IPS-20b (cell line): ENCODE measurements at regions not wholly inside any gene's neighbourhood (a gene's known extent, or its start where the extent isn't known, plus 50 kb on each side); places are given as distances from the start of the nearest gene placed in this dataset.

Experiments used
- H3K27ac ChIP-seq: one replicate; pipeline ENCODE4 v1.5.1; 2013; ENCODE audit warnings: low read length
- H3K27me3 ChIP-seq: 2 replicates; pipeline ENCODE4 v1.6.1; 2013; ENCODE audit warnings: mild to moderate bottlenecking, low read length, inconsistent platforms; ENCODE audit not compliant: insufficient read depth
- H3K36me3 ChIP-seq: 2 replicates; pipeline ENCODE4 v1.6.1; 2013; ENCODE audit warnings: low read depth, mild to moderate bottlenecking, inconsistent platforms, low read length, moderate library complexity; ENCODE audit not compliant: insufficient read depth
- H3K4me1 ChIP-seq: 2 replicates; pipeline ENCODE4 v1.6.1; 2013; ENCODE audit warnings: mild to moderate bottlenecking, control low read depth, inconsistent platforms, low read length, moderate library complexity; ENCODE audit not compliant: insufficient read depth
- H3K4me3 ChIP-seq: 2 replicates; pipeline ENCODE4 v1.5.1; 2013; ENCODE audit warnings: mild to moderate bottlenecking, low read length, inconsistent platforms
- H3K9ac ChIP-seq: 2 replicates; pipeline ENCODE4 v1.6.1; 2013; ENCODE audit warnings: low read depth, mild to moderate bottlenecking, inconsistent platforms, low read length, moderate library complexity
- H3K9me3 ChIP-seq: 2 replicates; pipeline ENCODE4 v1.6.1; 2013; ENCODE audit warnings: mild to moderate bottlenecking, low read depth, low read length, inconsistent platforms; ENCODE audit not compliant: insufficient read depth

DNA sequence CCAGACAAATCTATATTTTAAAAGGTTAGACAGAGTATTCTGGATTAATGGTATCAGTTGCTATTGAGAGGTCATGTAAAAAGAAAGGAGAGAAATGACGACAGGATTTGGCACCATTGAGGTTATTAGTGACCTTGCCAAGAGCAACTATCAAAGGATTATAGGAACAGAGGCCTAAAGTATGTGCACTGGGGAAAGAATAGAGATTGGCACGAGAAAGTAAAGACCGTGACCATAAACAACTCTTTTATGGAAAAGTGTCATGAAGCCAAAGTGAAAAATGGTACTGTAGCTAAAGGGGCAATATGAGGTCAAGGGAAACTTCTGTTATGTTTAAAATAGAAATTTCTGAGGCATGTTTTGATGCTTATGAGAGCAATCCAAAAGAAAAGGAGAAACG lies 115.2 kb upstream of the KIF2B start:
- H3K4me1 ChIP-seq = no peaks in the 10 kb centered on the region
- no peak overlapping the region for H3K27ac ChIP-seq
- no peak overlapping the region for H3K4me3 ChIP-seq
- H3K27me3 ChIP-seq = no peaks in the 10 kb centered on the region
- no peak overlapping the region for H3K9ac ChIP-seq
- peaks cover 16% of the 10 kb centered on the region for H3K9me3 ChIP-seq
- no peaks in the 10 kb centered on the region for H3K36me3 ChIP-seq

DNA sequence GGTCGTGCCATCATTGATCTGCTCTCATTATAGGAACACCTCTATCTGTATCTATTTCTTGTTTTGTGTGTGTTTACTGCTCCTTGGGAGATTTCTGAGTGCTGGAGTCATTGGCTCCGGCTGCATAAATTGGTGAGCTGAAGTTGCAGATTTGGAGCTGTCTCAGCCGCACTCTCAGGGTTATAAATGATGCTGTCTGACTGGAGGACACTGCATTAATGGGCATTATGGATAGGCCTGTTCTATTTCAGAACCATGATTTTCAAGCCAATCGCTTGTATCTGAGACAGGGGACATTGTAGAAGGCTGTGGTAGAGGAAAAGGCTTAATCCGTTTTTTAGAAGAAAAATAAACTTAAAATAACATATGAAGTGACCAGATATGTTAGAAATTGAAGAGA lies 126.4 kb upstream of the KIF2B start:
- Histone ChIP-seq H3K27ac (no peak overlapping the region), H3K9ac (no peak overlapping the region), H3K36me3 (no peaks in the 10 kb centered on the region), H3K27me3 (no peaks in the 10 kb centered on the region), H3K4me3 (no peak overlapping the region), H3K4me1 (no peaks in the 10 kb centered on the region), H3K9me3 (no peaks in the 10 kb centered on the region)

DNA sequence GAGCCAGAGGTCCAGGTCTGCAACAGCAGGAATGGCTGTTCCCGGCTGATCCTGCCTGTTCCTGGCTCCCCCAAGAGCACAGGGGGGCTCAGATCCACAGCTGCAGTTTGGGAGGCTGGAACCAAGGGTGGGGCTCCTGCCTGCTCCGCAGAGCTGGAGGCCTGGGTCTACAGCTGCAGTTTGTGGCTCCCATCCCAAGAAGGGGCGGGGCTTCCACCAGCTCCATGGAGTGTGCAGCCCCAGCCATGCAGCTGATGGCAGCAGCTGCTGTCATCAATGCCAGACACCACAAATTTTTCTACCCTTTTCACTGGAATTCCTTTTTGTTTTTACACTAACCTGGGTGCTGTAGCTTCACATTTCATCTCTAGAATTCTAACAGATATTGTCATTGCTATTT lies 135.4 kb upstream of the KIF2B start:
- no peak overlapping the region for H3K9ac ChIP-seq
- no peaks in the 10 kb centered on the region for H3K27me3 ChIP-seq

DNA sequence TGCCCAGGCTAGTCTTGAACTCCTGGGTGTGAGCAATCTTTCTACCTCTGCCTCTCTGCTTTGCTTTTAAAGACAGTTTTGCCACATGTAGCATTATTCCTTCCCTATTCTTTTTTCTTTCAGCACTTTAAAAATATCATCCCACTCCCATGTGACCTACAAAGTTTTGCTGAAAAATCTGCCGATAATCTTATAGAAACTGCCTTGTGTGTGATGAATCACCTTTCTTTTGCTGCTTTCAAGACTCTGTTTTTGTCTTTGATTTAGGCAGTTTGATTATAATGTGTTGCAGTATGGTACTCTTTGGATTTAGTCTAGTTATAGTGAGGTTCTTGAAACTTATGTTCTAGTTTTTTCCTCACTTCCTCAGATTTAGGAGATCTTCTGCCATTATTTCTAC lies 142.0 kb upstream of the KIF2B start:
- Histone ChIP-seq H3K4me1 (no peaks in the 10 kb centered on the region), H3K4me3 (no peak overlapping the region), H3K36me3 (no peaks in the 10 kb centered on the region), H3K27ac (no peak overlapping the region), H3K9me3 (peaks cover 17% of the 10 kb centered on the region; the same call in 1 of the 2 replicates), H3K9ac (no peak overlapping the region), H3K27me3 (no peaks in the 10 kb centered on the region)

More for the DNA sequence above, 135.4 kb upstream of the KIF2B start:
- H3K9me3 ChIP-seq = no peaks in the 10 kb centered on the region
- H3K4me3 ChIP-seq = no peak overlapping the region
- H3K4me1 ChIP-seq = no peaks in the 10 kb centered on the region
- no peaks in the 10 kb centered on the region for H3K36me3 ChIP-seq
- no peak overlapping the region for H3K27ac ChIP-seq

DNA sequence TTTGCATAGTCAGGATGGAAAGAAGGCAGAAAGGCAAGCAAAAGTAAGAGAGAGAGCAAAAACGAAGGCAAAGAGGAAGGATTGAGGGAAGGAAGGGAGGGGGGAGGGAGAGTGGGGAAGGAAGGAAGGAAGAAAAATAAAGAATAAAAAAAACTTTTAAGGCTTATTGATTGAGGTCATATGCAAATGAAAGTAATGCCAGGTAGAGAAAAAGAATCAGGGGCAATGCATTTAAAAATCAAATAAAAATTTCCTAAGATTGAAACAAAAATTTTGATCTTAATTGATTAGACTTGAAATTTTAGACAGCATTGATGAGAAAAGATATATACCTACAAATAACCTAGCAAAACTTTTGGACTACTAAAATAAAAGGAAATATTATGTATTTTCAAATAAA lies 153.9 kb upstream of the KIF2B start:
- H3K27me3 ChIP-seq = no peaks in the 10 kb centered on the region
- no peaks in the 10 kb centered on the region for H3K36me3 ChIP-seq
- no peak overlapping the region for H3K4me3 ChIP-seq
- H3K27ac ChIP-seq = no peak overlapping the region
- H3K9ac ChIP-seq = no peak overlapping the region
- no peaks in the 10 kb centered on the region for H3K4me1 ChIP-seq
- H3K9me3 ChIP-seq = peaks cover 8% of the 10 kb centered on the region

DNA sequence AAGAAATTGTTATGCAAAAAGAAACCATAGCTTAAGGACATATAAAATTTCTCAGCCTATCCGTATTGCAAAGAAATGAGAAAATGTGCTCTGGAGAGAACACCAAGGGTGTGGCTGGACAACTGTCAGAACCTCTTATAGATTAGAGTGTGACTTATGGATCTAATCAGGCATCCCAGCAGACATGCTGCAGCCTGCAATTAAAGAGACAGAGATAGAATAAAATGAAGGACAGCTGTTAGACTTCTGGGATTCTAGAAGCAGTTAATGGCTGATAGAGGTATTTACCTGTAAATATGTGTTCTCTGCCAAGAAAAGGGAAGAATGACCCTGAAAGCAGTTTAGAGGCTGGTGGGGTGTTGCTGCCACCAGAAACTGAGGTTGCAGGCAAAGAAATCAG lies 160.1 kb upstream of the KIF2B start:
- no peak overlapping the region for H3K9ac ChIP-seq
- H3K9me3 ChIP-seq = peaks cover 8% of the 10 kb centered on the region
- no peak overlapping the region for H3K4me3 ChIP-seq
- no peaks in the 10 kb centered on the region for H3K27me3 ChIP-seq
- no peaks in the 10 kb centered on the region for H3K4me1 ChIP-seq
- no peak overlapping the region for H3K27ac ChIP-seq
- H3K36me3 ChIP-seq = no peaks in the 10 kb centered on the region

DNA sequence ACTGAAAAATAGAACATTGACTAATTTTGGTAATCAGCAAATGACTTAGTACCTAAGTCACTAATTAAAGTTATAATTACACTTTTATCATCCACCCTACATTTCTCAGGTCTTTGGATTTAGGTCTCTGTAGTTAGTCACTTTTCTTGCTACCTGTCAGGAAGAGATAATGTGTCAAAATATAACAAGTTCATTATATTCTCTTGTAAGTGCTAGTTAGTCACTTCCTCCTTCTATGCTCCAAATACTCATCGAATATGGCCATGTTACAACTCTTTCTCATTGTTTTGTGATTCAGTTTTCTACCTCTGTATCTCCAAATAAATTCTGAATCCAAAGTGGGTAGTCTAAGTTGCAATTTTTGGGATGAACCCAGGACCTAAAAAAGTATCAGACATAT lies 163.5 kb upstream of the KIF2B start:
- Histone ChIP-seq H3K4me3 (no peak overlapping the region), H3K27me3 (no peaks in the 10 kb centered on the region), H3K4me1 (no peaks in the 10 kb centered on the region), H3K9ac (no peak overlapping the region), H3K36me3 (no peaks in the 10 kb centered on the region), H3K27ac (no peak overlapping the region), H3K9me3 (no peaks in the 10 kb centered on the region)

DNA sequence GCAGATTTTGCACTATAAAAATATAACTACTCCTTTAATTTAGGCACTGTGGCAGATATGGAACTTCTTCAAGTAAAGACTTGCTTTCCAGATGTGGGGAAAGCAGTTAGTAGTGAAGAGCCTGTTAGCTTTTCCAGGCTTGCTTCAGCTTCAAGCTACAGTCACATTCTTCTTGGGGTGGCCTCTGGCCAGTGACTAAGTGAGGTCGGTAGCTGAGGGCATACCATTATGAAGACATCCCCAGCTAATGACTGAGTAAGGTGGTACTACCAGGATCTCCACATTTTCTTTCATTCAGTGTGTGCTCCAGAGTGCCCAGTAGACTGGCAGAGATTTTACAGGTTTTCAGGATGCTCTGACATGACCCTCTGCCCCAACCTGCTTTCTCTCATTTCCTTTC lies 167.1 kb upstream of the KIF2B start:
- no peaks in the 10 kb centered on the region for H3K27me3 ChIP-seq
- H3K36me3 ChIP-seq = no peaks in the 10 kb centered on the region
- H3K27ac ChIP-seq = no peak overlapping the region
- H3K9me3 ChIP-seq = no peaks in the 10 kb centered on the region
- H3K4me1 ChIP-seq = no peaks in the 10 kb centered on the region
- H3K4me3 ChIP-seq = no peak overlapping the region
- H3K9ac ChIP-seq = no peak overlapping the region

DNA sequence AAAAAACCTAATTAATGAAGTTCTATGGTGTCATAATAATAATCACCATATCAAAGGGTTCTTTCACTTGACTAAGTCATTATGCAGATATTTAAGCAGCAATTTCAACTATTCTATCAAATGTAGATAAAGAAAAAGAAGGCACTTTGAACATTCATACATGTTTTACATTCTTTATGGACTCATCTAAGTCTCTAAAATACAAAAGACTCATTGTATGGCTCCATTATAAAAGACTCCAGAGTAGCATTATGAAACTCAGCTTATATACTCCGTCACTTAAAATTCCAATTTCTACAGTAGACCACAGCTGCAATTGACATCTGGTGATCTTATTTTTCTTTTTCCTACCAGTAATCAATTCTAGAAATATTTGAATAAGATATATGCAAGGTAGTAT lies 173.5 kb upstream of the KIF2B start:
- Histone ChIP-seq H3K4me3 (no peak overlapping the region), H3K9ac (no peak overlapping the region), H3K27me3 (no peaks in the 10 kb centered on the region), H3K36me3 (no peaks in the 10 kb centered on the region), H3K27ac (no peak overlapping the region), H3K4me1 (no peaks in the 10 kb centered on the region), H3K9me3 (no peaks in the 10 kb centered on the region; the same call in 1 of the 2 replicates)

DNA sequence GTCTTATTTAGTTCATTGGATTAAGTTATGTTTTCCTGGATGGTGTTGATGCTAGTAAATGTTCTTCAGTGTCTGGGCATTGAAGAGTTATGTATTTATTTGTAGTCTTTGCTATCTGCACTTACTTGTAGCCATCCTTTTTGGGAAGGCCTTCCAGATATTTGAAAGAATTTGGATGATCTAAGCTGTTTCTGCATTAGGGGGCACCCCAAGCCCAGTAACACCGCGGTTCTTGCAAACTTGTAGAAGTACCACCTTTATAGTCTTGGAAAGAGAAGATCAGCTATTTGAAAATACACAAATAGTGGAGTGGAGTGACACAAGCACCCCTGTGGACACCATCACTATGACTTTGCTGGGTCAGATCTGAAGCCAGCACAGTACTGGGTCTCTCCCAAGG lies 175.9 kb upstream of the KIF2B start:
- H3K27ac ChIP-seq = no peak overlapping the region
- H3K9ac ChIP-seq = no peak overlapping the region
- no peak overlapping the region for H3K4me3 ChIP-seq
- H3K4me1 ChIP-seq = no peaks in the 10 kb centered on the region
- H3K36me3 ChIP-seq = no peaks in the 10 kb centered on the region
- no peaks in the 10 kb centered on the region for H3K27me3 ChIP-seq
- H3K9me3 ChIP-seq = no peaks in the 10 kb centered on the region; the same call in 1 of the 2 replicates

DNA sequence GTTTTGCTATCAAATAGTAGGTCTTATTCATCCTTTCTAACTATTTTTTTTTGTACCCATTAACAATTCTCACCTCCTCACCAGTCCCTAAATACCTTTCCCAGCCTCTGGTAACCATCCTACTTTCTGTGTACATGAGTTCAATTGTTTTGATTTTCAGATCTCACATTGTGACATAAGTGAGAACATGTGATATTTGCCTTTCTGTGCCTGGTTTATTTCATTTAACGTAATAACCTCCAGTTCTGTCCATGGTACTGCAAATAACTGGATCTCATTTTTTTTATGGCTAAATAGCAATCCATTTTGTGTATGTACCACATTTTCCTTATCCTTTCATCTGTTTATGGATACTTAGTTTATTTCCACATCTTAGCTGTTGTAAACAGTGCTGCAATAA lies 181.9 kb upstream of the KIF2B start:
- Histone ChIP-seq H3K27ac (no peak overlapping the region), H3K4me1 (peaks cover 8% of the 10 kb centered on the region; the same call in 1 of the 2 replicates), H3K4me3 (no peak overlapping the region), H3K9ac (no peak overlapping the region), H3K9me3 (no peaks in the 10 kb centered on the region), H3K36me3 (no peaks in the 10 kb centered on the region), H3K27me3 (no peaks in the 10 kb centered on the region)

DNA sequence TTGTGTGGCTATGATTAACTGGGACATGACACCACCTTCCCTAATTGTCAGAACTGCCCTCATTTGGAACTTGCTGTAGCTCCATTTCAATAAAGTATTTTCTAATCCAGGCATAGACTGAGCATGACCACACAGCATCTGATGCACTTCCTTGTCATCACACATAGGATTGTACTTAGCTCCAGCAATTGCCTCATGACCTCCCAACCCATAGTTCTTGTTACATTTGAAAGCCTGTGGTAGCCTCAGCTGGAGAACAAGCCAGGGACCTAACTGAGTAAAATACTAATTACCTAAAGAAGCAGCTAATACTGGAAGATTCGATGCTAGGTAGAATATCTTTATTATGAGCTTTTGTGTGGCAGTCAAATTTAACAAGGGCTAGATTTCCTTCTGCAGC lies 187.3 kb upstream of the KIF2B start:
- H3K9me3 ChIP-seq = no peaks in the 10 kb centered on the region
- H3K4me3 ChIP-seq = no peak overlapping the region
- no peaks in the 10 kb centered on the region for H3K36me3 ChIP-seq
- H3K27ac ChIP-seq = no peak overlapping the region
- no peak overlapping the region for H3K9ac ChIP-seq
- H3K4me1 ChIP-seq = peaks cover 20% of the 10 kb centered on the region; the same call in 1 of the 2 replicates
- H3K27me3 ChIP-seq = no peaks in the 10 kb centered on the region

DNA sequence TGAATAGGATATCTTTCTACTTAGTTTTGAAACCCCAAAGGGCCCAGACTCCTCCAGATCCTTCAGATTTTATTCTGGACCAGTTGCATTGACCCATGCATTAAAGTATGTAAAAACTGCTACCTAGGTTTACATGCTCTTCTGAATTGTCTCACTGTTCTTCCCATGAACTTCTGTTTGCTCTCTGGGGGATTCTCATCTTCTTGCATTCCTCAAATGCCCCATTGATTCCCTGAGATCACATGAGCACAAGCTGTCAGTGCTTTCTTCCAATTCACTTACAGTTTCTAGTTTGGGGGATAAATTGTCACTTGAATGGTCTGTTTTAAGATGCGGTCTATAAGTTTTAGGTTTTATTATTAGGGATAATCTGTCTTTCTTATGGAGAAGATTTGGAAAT lies 188.9 kb upstream of the KIF2B start:
- Histone ChIP-seq H3K4me3 (no peak overlapping the region), H3K27me3 (no peaks in the 10 kb centered on the region), H3K9ac (no peak overlapping the region), H3K4me1 (peaks cover 26% of the 10 kb centered on the region), H3K9me3 (no peaks in the 10 kb centered on the region), H3K36me3 (no peaks in the 10 kb centered on the region), H3K27ac (no peak overlapping the region)
